Neural cell (in vitro differentiated cells): ENCODE measurements at regions not wholly inside any gene's neighbourhood (a gene's known extent, or its start where the extent isn't known, plus 50 kb on each side); places are given as distances from the start of the nearest gene placed in this dataset.

Experiments
- CTCF ChIP-seq: fragments of 450-650 bp; IDR thresholded peaks from 2 replicates; pipeline ENCODE4 v1.5.1; 2014; ENCODE audit warnings: antibody characterized with exemption, mild to moderate bottlenecking, moderate library complexity; ENCODE audit not compliant: poor library complexity, severe bottlenecking
- EZH2 ChIP-seq: fragments of 200-600, 300-800 bp; shearing (Covaris generic), sonication (generic); IDR thresholded peaks from 2 replicates; pipeline ENCODE4 v1.6.1; 2014; ENCODE audit warnings: antibody characterized with exemption, low read length, borderline replicate concordance, mild to moderate bottlenecking; ENCODE audit not compliant: insufficient read depth, poor library complexity, severe bottlenecking
- MXI1 ChIP-seq: fragments of 450-650 bp; conservative IDR thresholded peaks from 2 replicates; pipeline ENCODE4 v1.6.1; 2014; ENCODE audit warnings: antibody characterized with exemption, mild to moderate bottlenecking; ENCODE audit not compliant: poor library complexity, severe bottlenecking
- POLR2AphosphoS5 ChIP-seq: IDR thresholded peaks from 2 replicates; pipeline ENCODE4 v1.6.1; 2012
- RAD21 ChIP-seq: fragments of 450-650 bp; conservative IDR thresholded peaks from 2 replicates; pipeline ENCODE4 v1.6.1; 2014; ENCODE audit warnings: antibody characterized with exemption, mild to moderate bottlenecking, moderate library complexity
- REST ChIP-seq: IDR thresholded peaks from 2 replicates; pipeline ENCODE4 v1.6.1; 2012; ENCODE audit warnings: borderline replicate concordance
- SMC3 ChIP-seq: fragments of 450-650 bp; conservative IDR thresholded peaks from 2 replicates; pipeline ENCODE4 v1.6.1; 2014; ENCODE audit warnings: antibody characterized with exemption, mild to moderate bottlenecking, moderate library complexity; ENCODE audit not compliant: poor library complexity
- TAF1 ChIP-seq: IDR thresholded peaks from 2 replicates; pipeline ENCODE4 v1.6.1; 2012; ENCODE audit warnings: low read depth

- TF ChIP-seq EZH2 (no peak), POLR2AphosphoS5 (no peak), CTCF (no peak), REST (no peak), MXI1 (no peak), TAF1 (no peak), RAD21 (no peak), SMC3 (no peak)
Observed at GRCh38 chr12:91364471-91365184, 182.0 kb upstream of the DCN start.
